Amniotic epithelial cell (primary cell): ENCODE measurements at regions not wholly inside any gene's neighbourhood (a gene's known extent, or its start where the extent isn't known, plus 50 kb on each side); places are given as distances from the start of the nearest gene placed in this dataset.

ENCODE experiments used
- DNase-seq: peaks from one replicate; pipeline ENCODE4 v3.0.0-alpha.2; 2010; ENCODE audit warnings: low read depth

DNA sequence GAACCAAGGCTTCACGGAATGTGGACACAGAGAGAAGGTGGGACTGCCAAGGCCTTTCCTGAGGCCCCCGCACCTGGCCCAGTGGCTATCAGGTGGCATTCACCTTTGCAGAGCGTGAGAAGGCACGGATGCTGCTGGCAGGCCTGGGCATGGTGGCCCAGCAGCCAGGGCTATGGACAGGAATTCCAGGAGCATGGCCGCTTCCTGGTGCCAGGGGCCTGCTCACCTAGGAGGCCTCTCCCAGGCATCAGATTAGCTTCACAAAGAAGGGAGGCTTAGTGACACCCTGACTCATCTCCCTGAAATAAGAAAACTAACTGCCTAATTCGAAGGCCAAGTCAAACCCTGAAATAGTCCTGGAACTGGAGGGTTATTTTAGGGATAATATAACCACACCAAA, 155.8 kb downstream of the TEX29 start:
- no peak for DNase-seq

DNA sequence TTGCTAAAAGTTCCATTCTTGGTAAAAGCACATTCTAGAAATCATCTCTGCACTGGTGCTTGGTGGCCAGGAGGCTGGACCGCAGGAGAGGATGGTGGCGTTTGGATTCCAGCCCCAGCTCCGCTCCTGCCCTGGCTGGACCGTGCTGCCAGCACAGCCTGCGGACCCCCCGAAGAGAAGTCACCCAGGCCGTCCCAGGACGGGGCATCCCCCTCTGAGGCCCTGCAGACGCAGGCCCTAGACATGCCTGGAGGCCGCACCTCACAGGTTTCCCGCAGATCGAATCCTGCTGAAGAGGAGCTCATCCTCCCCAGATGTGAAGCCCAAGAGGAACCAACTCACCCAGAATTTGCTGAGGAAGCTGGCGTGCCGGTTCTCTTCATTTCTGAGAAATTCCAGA, 159.0 kb downstream of the TEX29 start:
- no peak for DNase-seq

DNA sequence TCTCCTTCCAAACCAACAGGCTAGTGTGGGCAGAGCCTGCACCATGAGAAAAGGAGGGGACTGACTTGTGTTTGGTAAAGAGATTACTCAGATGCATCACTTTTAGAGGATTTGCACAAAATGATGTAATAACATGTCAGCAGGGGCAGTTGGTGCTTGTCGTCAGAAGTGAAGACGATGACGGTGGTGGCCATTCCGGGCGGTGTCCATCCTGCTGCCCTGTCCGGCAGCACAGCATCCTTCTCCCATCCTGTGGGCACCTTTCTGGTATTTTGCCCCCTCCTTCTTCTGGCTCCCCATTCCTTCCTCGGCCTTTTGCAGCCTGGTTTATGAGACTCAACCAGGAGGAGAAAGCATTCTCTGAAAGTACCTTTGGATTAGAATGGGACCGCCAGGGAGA, 160.1 kb downstream of the TEX29 start:
- DNase-seq = no peak

DNA sequence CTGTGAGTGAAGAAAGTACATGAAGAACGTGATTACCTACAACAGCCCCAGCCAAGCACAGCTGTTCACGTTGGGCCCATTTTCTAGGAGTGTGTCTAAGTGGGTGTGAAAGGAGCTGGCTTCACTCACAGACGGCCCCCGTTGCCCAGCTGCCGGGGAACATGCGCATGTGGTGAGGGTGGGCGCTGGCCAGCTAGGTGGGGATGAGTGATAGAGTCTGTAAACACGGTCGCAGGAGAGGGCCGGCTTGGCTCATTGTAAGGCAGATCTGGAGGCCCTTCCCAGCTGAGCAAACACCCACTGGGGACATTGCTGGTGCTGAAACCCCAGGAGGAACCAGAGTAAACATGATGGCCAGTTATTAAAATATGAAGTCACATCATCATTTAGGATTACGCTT, 160.5 kb downstream of the TEX29 start:
- DNase-seq = no peak

DNA sequence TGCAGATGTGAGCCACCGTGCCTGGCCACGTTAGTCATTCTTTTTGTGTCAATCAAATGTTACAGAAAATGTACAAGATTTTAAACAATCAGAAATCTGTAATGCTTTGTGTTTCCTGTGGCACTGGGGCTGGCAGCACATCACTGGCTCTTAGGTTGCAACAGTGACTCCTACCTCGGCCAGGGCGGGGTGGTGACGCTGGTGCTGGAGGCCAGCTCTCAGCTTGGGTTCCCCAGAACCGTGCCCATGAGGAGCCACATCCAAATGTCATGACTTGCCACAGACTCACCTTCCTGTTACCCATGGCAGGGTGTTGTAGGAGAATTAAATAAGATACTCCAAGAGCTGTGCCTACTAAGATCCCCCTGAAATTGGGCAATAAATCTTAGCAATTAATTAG, 161.7 kb downstream of the TEX29 start:
- DNase-seq = no peak

DNA sequence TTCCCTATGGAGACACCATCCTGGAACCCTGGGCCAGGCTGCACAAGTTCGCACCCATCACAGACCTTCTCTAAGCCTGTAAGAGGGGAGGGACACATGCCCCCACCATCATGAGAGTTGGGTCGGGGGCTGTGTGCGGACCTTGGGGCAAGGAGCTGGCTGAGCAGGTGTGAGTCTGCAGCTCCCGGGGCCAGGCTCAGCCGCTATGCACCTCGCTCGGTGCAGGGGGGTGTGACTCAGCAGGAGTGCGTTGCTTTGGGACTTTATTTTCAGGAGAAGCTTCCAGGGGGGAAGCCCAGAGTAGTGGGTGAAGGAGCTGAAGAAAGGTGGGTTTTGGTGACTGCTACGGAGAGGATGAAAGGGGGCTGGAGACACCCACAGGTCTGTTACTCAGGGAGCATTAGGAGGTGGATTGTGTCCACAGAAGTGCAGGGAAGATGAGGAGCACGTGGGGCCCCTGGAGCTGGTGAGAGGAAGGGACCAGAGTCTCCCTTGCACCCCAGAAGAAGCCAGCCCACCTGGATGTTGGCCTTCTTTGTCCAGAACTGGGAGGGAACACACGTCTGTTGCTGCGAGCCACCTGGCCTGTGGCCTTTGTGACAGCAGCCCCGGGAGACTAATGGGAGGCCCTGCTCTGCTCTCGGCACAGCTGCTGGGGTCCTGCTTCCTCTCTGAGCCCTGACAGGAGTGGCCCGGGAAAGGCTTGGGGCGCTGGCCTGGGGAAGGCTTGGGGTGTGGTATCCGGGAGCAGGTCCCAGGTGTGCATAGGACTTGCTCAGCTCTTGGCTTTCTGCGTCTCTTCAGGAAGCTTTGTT, 162.6 kb downstream of the TEX29 start:
- no peak for DNase-seq

DNA sequence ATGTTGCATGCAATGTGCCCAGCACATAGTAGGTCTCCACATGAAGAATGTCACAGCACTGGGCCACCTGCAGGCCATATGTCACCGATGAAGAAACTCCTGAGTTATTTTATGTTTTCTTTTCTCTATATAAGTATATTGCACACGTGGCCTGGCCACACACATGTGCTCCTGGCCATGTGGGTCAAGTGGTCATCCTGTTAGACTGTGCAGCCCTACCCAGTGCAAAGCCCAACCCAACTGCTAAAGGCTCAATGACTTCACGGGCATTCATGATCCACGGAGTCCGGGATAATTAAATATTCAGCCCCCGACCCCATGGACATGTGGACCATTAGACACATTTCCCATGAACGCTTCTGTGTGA, 163.2 kb downstream of the TEX29 start:
- no peak for DNase-seq

DNA sequence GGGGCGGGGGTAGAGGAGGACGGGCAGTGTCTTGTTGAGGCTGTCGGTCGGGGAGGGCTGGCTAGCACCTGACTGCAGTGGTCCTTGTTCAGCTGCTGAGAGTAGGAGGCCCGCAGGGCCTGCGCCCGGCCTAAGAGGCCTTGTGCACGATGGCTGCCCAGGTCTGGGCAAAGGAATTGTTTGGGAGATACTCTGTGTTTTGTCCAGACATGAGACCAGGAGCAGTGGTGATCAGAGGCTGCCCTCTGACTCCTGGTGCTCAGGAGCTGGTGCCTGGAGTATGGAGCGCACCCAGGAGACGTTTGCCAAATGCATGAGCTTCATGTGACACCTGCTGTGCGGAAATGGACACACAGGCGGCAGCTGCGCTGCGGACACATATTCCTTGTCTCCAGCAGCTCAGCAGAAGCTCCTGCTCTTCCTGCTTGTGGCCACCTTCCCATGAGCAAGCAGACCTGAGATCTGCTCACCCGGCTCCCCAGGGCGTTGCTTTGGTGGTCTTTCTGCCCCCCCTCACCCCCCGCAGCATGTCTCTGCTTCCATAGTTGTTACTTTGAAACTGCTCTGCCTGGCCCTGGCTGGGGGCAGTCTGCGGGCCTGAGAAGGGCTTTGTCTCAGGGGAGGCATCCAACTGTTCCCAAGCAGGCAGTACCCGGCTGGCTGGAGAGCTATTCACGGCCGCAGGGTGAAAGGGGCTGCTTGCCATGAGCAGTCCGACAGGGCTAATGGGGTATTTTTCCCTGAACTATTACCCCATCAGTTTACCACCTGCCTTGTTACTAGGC, 163.9 kb downstream of the TEX29 start:
- no peak for DNase-seq

DNA sequence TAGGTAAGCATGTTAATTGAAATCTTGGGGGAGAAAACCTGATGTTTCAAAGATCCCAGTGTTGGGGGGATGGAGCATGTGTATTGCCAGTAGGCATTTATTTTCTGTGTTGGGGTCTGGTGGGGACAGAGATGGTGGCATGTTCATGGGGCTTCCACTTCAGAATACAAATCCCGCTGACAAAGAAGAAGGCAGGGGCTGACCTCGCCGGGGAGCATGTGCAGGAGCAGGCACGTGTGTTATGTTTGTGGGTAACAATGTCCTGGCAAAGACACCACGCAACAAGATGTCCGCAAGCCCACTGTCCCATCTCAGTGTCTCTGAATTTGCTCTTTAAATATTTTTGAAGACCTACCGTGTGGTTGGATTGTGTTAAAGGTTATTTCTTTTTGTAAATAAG, 164.5 kb downstream of the TEX29 start:
- no peak for DNase-seq

DNA sequence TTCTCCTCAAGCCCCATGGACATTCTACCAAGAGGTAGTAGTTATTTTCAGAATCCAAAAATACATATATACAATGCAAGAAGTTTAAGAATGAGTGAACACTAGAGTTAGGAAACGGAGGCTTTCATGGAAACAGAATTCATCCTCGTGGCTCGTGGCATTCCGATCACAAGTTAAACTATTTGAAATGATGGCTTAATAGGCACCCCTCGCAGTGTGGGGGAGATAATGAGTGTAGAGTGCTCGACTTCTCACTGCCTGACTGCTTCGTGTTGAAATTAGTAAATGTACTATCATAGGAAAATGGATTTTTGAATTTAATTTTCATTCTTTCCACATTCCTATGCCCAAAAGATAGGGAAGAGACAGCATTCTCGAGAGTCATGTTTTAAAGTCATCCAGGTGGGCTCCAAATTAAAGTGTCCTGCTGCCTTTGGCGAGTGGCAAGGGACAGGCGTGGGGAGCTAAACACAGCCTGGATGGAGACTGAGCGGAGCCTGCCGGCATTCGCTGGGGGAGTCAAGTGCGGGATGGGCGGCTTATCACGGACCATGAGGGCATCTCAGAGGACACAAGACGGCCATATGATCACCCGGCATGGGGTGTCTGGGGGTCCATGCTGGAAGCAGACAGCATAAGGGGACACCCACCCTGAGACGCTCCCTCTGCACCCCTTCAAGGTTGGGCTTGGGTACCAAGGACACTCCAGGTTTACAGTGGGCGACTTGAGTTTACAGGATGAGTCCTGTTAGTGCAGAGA, 165.2 kb downstream of the TEX29 start:
- no peak for DNase-seq

DNA sequence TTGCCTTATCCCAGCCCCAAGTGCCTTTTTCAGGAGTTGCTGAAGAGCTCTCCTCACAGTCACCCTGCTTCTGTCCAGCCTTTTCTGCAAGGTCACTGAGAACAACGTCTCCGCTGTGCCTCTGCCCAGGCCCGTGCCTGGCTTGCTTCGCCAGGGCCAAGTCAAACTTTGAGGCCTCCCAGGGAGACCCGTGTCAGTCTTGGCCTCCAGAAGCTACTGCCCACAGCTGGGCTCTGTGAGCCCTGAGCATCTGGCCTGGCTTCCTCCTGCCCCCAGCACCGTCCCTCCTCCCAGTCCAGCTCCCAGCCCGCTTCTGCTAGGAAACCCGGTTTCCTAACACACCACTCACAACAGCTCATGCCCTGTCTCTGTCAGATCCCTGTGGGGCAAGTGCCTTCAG, 165.9 kb downstream of the TEX29 start:
- no peak for DNase-seq

DNA sequence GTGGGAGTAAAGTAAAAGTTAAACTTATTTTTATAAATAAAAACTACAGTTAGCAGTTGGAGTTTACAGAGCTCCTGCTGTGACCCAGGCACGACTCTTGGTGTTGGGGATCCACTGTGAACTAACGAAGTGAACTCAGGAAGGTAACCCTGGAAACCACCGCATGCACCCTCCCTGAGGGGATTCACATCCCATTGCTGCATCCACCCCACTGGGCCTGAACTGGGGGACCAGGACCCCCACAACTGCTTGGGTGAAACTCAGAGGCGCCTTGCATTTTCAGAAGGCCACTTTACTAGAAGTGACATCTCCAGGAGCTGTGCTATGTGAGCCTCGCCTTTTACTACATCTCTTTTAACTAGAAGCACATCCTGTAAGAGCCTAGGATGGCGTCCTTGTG, 166.4 kb downstream of the TEX29 start:
- no peak for DNase-seq

DNA sequence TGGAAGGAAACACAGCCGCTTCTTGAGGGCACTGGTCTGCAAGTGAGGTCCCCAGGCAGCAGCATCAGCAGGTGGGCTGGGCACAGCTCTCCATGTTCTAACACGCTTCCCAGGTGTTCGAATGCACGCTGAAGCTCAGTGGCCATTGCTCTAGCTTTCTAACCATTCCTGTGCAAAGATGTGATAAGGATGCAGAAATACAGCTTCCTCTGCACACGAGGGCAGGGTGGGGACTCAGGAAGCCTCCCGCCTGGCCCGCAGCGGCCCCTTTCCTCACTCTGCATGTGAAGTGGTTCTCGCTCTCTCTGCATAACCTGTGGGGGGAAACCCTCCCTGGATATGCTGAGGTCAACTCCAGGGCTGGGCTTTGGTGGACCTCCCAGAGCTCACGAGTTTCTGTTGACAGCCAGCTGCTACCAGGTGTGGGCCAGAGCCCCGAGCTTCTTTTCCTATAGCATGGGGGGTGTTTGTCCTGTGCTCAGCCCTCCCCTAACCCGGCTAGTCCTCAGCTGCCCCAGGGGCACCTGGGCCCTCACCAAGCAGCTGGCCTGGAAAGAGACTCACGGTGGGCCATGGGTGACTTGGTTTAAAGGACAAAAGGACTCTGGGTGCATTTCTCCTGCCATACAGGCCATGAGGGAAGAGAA, 168.2 kb downstream of the TEX29 start:
- DNase-seq = no peak

DNA sequence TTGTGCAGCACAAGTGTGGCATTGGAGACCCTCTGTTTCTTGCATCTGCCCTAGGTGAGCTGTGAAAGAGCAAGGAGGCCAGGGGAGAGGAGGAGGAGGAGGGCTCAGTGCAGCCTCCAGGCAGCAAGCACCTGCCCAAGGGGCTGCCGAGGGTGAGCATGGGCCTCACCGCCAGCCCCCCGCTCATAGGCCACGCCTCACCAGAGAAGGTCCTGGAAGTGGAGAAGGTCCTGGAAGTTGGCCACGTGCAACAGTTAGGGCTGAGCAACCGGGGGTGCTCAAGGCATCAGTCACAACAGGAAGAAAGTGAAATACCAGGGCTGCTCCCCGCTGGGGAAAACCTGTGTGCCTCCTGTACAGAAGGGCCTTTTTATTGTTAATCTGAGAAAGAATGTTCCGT, 168.9 kb downstream of the TEX29 start:
- DNase-seq = no peak

DNA sequence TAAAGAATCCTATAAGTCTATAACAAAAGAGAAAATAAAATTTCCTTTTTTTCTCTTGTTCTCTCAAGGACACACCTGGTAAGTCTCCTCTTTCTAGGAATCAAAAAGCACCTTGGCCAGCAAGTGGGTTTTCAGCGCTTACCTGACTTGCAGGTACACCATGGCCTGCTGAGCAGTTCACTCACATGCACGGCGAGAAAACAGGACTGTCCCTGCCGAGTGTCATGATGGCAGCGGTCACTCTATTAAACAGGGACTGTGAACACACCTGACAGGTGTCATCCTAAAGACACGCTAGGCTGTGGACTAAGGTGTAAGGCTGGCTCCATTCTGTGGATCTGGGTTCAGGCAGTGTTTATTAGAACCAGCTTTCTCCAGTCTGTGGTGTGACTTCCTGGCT, 170.2 kb downstream of the TEX29 start:
- no peak for DNase-seq

DNA sequence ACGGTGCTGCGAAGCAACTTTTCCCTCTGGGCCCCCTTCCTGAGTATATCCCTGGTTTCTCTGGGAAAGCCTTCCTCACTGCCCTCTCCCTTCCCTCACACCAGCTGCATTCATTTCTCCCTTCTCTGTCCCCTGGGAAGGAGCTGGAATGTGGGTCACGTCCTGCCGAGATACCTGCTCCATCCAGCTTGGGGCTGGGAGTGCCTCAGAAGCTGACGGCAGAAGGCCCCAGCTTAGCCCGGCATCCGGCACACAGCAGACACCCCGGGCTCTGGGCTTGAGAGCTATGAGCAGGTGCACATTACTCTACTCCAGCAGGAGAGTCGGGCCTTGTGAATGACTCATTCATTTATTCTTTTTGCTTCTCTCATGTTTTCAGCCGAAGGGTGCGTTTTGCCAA, 170.6 kb downstream of the TEX29 start:
- DNase-seq = no peak

DNA sequence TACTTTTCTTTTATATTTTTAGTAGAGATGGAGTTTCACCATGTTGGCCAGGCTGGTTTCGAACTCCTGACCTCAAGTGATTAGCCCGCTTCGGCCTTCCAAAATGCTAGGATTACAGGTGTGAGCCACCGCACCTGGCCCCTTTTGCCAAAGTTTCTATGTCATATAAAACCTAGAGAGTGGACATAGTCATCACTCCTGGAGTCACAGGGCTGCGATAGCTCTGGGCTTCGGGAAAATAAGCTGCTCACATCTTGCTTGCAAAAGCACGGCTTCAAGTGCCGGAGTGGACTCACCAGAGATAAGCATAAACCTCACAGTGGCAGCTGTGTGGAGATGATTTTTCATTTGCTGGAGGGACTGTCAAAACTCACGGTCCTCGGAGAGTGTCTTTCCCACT, 171.2 kb downstream of the TEX29 start:
- no peak for DNase-seq

DNA sequence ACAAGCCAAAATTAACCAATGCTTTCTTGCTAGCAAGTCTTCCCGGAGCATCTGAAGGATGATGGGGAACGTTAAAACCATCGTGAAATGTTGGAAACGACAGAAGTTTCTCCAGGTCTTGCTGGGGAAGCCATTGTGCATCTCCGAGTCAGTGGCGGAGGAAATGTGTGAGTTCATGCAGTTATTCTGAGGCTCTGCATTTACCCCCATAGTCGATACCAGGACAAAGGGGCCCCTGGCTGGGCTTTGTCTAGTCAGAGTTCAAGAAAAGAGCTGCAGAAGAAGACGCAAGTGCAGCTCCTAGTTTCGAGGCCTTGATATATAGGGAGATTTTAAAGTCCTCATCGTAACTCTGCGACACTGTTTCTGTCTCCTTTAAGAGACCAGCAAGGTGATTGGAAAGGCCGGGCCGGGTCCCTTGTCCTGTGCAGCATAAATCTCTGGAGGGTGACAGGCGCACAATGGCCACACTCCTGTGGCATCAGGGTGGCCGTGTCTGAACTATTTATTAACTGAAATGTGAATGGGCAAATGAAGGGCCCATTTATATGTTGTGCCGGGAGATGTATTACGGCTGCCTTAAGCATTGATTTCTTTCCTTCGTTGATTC, 172.0 kb downstream of the TEX29 start:
- DNase-seq = no peak

DNA sequence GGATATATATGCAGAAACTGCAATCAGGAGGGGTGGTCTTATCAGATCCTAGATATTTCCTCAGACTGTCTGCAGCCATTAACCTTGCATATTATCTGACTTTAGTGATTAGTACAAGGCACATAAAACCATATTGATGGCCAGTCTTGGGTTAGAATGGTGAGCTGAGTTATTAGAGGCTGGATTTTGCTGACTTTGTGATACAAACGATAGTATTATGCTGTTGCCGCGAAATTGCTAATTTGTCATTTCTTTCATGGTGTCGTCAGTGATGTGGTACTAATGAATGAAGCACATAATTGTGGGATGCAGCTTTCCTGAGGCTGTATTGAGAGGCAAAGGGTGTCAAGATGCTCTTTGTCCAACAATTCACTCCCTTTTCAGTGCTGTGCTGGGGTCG, 172.5 kb downstream of the TEX29 start:
- DNase-seq = no peak

DNA sequence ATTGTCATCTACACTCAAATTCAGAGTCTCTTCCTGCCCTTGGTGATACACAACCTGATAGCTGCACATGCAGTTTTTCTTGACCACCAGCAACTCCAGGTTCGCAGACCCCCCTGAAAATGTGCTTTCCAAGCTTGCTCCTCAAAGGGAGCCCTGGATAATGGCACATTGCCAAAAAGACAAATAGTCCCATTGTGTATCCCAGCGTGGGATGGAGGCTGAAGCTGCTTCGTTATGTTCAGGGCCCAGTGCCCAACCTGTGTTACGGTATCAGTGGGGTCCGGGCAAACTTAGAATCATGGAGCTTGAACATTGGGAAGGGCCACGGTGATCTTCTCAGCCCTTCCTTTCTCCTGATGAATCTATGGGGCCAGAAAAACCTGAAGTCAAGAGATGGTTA, 173.0 kb downstream of the TEX29 start:
- DNase-seq = no peak

DNA sequence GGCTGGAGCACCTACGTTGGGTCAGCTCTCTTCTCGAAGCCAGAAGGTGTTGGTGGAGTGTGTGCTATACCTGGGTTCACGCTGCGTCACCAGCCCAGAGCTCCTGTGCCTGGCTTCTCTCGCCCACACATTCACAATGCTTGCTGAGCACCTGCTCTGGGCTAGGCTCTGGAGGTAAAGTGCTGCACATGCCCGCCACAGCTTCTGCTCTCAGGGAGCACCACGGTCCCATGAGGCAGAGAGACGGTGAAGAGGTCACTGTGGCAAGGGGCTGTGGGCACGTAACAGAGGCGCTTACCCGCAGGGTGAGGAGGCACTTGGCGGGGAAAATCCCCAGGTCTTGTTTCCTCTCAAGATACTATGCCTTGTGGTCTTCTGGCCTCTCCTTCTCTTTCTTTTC, 174.2 kb downstream of the TEX29 start:
- DNase-seq = no peak
